Forelimb muscle (tissue), 1 donor: ENCODE measurements at regions not wholly inside any gene's neighbourhood (a gene's known extent, or its start where the extent isn't known, plus 50 kb on each side); places are given as distances from the start of the nearest gene placed in this dataset.

ENCODE experiments used
- DNase-seq: peaks from one replicate; pipeline ENCODE4 v3.0.0-alpha.2; 2013; ENCODE audit warnings: low read depth

GRCh38 chr14:30297876-30298795, 260.8 kb upstream of the G2E3 start:
- DNase-seq, result no peak

- DNase-seq, result no peak
These were observed 259.0 kb upstream of the G2E3 start for GRCh38 chr14:30299915-30300314.

- DNase-seq, result no peak
These were observed 255.6 kb upstream of the G2E3 start for GRCh38 chr14:30303350-30303749.

GRCh38 chr14:30305346-30305745, 253.6 kb upstream of the G2E3 start:
- DNase-seq, result no peak

GRCh38 chr14:30309405-30309804, 249.6 kb upstream of the G2E3 start:
- DNase-seq, result no peak

GRCh38 chr14:30312214-30312613, 246.7 kb upstream of the G2E3 start:
- DNase-seq, result no peak

GRCh38 chr14:30317729-30318128, 241.2 kb upstream of the G2E3 start:
- no peak for DNase-seq

- no peak for DNase-seq
These were observed 236.1 kb upstream of the G2E3 start for GRCh38 chr14:30322819-30323218.

GRCh38 chr14:30330033-30330432, 228.9 kb upstream of the G2E3 start:
- DNase-seq, result no peak

GRCh38 chr14:30330445-30330844, 228.5 kb upstream of the G2E3 start:
- no peak for DNase-seq

- DNase-seq, result no peak
These were observed 227.9 kb upstream of the G2E3 start for GRCh38 chr14:30331030-30331429.

- DNase-seq, result no peak
These were observed 226.6 kb upstream of the G2E3 start for GRCh38 chr14:30332374-30332773.

- no peak for DNase-seq
These were observed 225.0 kb upstream of the G2E3 start for GRCh38 chr14:30333934-30334333.

GRCh38 chr14:30337456-30337855, 221.5 kb upstream of the G2E3 start:
- no peak for DNase-seq

- no peak for DNase-seq
These were observed 219.6 kb upstream of the G2E3 start for GRCh38 chr14:30339311-30339901.

GRCh38 chr14:30340495-30340894, 218.5 kb upstream of the G2E3 start:
- no peak for DNase-seq

- no peak for DNase-seq
These were observed 213.4 kb upstream of the G2E3 start for GRCh38 chr14:30345511-30345910.

- no peak for DNase-seq
These were observed 210.5 kb upstream of the G2E3 start for GRCh38 chr14:30348445-30348844.

- DNase-seq, result no peak
These were observed 209.4 kb upstream of the G2E3 start for GRCh38 chr14:30349520-30349919.

- DNase-seq, result no peak
These were observed 204.5 kb upstream of the G2E3 start for GRCh38 chr14:30354439-30354838.

- DNase-seq, result no peak
These were observed 203.5 kb upstream of the G2E3 start for GRCh38 chr14:30355431-30355913.

GRCh38 chr14:30356438-30357202, 202.3 kb upstream of the G2E3 start:
- DNase-seq, result no peak
